Loucy (cell line): ENCODE measurements at regions not wholly inside any gene's neighbourhood (a gene's known extent, or its start where the extent isn't known, plus 50 kb on each side); places are given as distances from the start of the nearest gene placed in this dataset.

ENCODE experiments used
- EZH2phosphoT487 ChIP-seq: fragments of 200-600 bp; IDR thresholded peaks from 2 replicates; pipeline ENCODE4 v1.6.1; 2018; ENCODE audit warnings: antibody characterized with exemption, mild to moderate bottlenecking, moderate library complexity, borderline replicate concordance
- TF ChIP-seq, protein P1 (sequence below): fragments of 200-600 bp; sonication (generic); conservative IDR thresholded peaks from 2 replicates; pipeline ENCODE4 v1.5.1; 2014; ENCODE audit warnings: mild to moderate bottlenecking, antibody characterized with exemption, low read length

DNA sequence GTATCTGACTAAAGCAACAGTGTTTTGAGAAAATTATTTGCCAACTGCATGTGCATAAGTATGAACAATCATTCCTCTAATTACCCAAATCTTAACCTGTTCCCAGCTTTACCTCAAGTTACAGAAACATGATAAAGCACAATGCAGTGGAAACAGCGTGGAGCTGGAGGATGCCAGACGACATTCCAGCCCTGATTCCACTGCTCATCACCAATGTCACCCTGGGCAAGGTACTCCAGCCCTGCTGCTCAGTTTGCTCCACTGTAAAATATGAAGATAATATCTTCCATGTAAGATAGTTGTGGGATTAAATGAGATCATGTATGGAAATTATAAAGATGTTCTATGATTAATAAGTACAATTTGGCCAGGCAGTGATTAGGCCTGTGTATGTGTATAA is 50.4 kb upstream of the ODAD2 start:
- TF ChIP-seq, protein P1, sequence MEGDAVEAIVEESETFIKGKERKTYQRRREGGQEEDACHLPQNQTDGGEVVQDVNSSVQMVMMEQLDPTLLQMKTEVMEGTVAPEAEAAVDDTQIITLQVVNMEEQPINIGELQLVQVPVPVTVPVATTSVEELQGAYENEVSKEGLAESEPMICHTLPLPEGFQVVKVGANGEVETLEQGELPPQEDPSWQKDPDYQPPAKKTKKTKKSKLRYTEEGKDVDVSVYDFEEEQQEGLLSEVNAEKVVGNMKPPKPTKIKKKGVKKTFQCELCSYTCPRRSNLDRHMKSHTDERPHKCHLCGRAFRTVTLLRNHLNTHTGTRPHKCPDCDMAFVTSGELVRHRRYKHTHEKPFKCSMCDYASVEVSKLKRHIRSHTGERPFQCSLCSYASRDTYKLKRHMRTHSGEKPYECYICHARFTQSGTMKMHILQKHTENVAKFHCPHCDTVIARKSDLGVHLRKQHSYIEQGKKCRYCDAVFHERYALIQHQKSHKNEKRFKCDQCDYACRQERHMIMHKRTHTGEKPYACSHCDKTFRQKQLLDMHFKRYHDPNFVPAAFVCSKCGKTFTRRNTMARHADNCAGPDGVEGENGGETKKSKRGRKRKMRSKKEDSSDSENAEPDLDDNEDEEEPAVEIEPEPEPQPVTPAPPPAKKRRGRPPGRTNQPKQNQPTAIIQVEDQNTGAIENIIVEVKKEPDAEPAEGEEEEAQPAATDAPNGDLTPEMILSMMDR: no peak
- TF ChIP-seq EZH2phosphoT487: no peak
